ENCODE measurements at regions not wholly inside any gene's neighbourhood (a gene's known extent, or its start where the extent isn't known, plus 50 kb on each side); places are given as distances from the start of the nearest gene placed in this dataset.

DNA sequence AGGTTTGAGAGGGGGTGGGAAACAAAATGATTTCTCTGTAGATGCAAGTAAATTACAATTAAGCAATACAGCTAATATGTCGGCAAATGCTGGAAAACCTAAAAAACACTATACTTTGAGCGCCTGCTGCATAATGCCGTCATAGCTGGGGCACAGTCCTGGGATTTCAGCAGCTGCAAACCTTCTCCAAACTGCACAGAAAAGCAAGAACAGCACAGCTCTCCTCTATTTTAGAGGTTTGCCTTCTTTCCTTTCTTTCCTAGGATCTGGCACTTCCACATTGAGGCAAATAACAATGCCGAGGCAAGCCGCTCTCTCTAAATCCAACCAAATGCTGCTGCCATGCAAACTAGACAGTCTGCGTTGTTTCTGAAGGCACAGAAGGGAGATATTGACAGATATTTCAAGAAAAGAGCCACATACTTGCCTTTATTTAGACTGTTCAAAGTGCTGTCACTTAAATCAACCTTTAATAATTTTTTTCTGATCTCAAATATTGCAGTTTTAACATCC, 287.1 kb upstream of the G2E3 start:
- WGBS (ENCODE audit: extremely low coverage, insufficient coverage, insufficient read length): no CpG with 5 or more reads among the region's 6 CpGs
- Histone ChIP-seq H3K23ac (ENCODE audit: low read length) (no peak overlapping the region), H3K27ac (ENCODE audit: low read depth, low read length) (no peak overlapping the region), H2AK5ac (ENCODE audit: low read length) (no peak overlapping the region), H4K91ac (ENCODE audit: low read depth, low read length) (no peak overlapping the region), H3K4me3 (ENCODE audit: low read depth, low read length) (no peak overlapping the region), H4K8ac (ENCODE audit: low read depth, low read length) (no peak overlapping the region), H2BK5ac (ENCODE audit: low read depth, low read length, poor library complexity) (no peak overlapping the region), H2AFZ (ENCODE audit: insufficient read depth, low read length, poor library complexity) (no peak overlapping the region), H3K4me1 (ENCODE audit: control insufficient read depth in 1 of 2, insufficient read depth in 2 of 2, low read length in 2 of 2) (no peaks in the 10 kb centered on the region), H3K27me3 (ENCODE audit: insufficient read depth, low read length) (no peaks in the 10 kb centered on the region), H3K4me2 (ENCODE audit: low read length) (no peak overlapping the region), H2BK120ac (ENCODE audit: insufficient read depth, low read length, poor library complexity) (no peak overlapping the region), H2BK12ac (ENCODE audit: low read length) (no peak overlapping the region), H4K12ac (ENCODE audit: low read depth, low read length) (no peak overlapping the region), H3K14ac (ENCODE audit: low read length) (no peak overlapping the region), H3K79me2 (ENCODE audit: control insufficient read depth, insufficient read depth, low read length, poor library complexity) (no peaks in the 10 kb centered on the region), H3K18ac (ENCODE audit: low read length) (no peak overlapping the region), H3K4ac (ENCODE audit: low read depth, low read length) (no peak overlapping the region), H3K79me1 (ENCODE audit: low read length) (no peaks in the 10 kb centered on the region), H3K9me3 (ENCODE audit: insufficient read depth, low read depth, low read length) (no peaks in the 10 kb centered on the region), H3K9ac (ENCODE audit: low read length) (no peak overlapping the region), H3K36me3 (ENCODE audit: control insufficient read depth in 1 of 2, insufficient read depth in 2 of 2, low read length in 2 of 2) (no peaks in the 10 kb centered on the region)
- DNase-seq: no peak

DNA sequence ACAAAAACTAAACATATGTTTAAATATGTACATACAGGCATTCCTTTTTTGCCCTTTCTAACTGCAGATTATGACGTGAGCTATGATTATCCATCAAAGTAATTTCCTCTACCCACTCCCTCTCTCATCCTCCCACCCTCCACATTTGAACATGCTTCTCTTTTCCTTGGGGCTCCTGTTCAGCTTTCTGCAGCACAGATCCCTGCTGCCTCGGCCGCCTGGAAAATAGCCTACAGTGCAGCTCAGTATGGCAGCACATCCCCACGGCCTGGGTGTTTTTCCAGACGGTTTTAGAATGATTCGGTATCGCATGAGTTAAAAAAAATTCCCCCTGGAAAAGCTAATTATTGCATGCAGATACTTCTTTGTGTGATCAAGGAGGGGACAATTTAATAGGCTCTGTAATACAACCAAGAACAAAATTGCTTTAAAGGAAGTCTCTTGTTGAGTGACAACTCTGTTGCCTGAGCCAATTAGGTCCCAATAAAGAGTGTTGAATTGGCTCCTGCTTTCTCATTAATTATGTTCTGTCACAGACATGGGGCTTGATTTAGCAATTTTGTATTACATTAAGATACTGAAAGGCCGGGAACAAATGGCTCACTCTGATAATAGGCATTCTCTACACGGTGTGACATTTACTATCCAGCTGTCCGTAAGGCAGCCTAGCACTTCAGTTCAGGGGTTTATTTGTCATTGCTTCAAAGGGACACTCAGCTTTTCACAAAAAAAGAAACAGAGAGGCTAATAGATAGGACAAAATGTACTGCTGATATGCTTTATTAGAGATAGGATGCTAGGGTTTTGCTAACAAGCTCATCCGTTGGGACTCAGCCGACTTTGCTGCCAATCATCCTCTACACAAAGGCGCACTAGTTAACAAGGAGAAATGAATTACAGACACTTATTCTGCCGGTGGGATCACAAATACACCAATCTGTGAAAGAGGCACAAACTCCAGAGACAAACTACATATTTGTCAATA, 285.8 kb upstream of the G2E3 start:
- DNase-seq: no peak
- Histone ChIP-seq H3K9me3 (ENCODE audit: insufficient read depth, low read depth, low read length) (no peaks in the 10 kb centered on the region), H2AK5ac (ENCODE audit: low read length) (no peak overlapping the region), H3K4ac (ENCODE audit: low read depth, low read length) (no peak overlapping the region), H2AFZ (ENCODE audit: insufficient read depth, low read length, poor library complexity) (no peak overlapping the region), H3K27ac (ENCODE audit: low read depth, low read length) (no peak overlapping the region), H3K27me3 (ENCODE audit: insufficient read depth, low read length) (no peaks in the 10 kb centered on the region), H3K9ac (ENCODE audit: low read length) (no peak overlapping the region), H2BK12ac (ENCODE audit: low read length) (no peak overlapping the region), H4K91ac (ENCODE audit: low read depth, low read length) (no peak overlapping the region), H4K12ac (ENCODE audit: low read depth, low read length) (no peak overlapping the region), H2BK5ac (ENCODE audit: low read depth, low read length, poor library complexity) (no peak overlapping the region), H3K79me2 (ENCODE audit: control insufficient read depth, insufficient read depth, low read length, poor library complexity) (no peaks in the 10 kb centered on the region), H3K4me2 (ENCODE audit: low read length) (no peak overlapping the region), H3K23ac (ENCODE audit: low read length) (no peak overlapping the region), H3K4me1 (ENCODE audit: control insufficient read depth in 1 of 2, insufficient read depth in 2 of 2, low read length in 2 of 2) (no peaks in the 10 kb centered on the region), H4K8ac (ENCODE audit: low read depth, low read length) (no peak overlapping the region), H3K18ac (ENCODE audit: low read length) (no peak overlapping the region), H3K79me1 (ENCODE audit: low read length) (no peaks in the 10 kb centered on the region), H3K36me3 (ENCODE audit: control insufficient read depth in 1 of 2, insufficient read depth in 2 of 2, low read length in 2 of 2) (no peaks in the 10 kb centered on the region), H2BK120ac (ENCODE audit: insufficient read depth, low read length, poor library complexity) (no peak overlapping the region), H3K4me3 (ENCODE audit: low read depth, low read length) (no peak overlapping the region), H3K14ac (ENCODE audit: low read length) (no peak overlapping the region)
- no CpG with 5 or more reads among the region's 14 CpGs for WGBS (ENCODE audit: extremely low coverage, insufficient coverage, insufficient read length)

DNA sequence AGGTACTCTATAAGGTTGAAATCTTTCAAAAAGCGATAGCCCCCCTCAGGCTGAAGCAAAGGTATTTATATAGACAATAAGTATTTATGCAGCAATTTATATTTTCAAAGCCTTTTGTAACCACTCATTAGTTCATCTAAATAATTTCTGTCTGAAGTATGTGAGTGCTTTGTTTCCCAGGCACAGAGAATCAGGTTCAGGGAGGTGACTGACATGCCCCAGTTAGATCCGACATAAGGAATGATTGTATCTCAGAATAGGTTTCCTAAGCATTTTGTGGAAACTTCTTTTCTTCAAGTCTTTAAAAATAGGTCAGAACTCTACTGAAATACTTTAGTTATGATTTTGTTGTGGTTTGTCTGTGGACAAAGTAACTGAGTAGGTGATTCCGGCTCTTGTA, 283.4 kb upstream of the G2E3 start:
- no peak overlapping the region for H2AK5ac ChIP-seq (ENCODE audit: low read length)
- no peak for DNase-seq
- H3K4me3 ChIP-seq (ENCODE audit: low read depth, low read length): no peak overlapping the region
- no peaks in the 10 kb centered on the region for H3K27me3 ChIP-seq (ENCODE audit: insufficient read depth, low read length)
- no CpG with 5 or more reads among the region's 3 CpGs for WGBS (ENCODE audit: extremely low coverage, insufficient coverage, insufficient read length)
- no peak overlapping the region for H3K27ac ChIP-seq (ENCODE audit: low read depth, low read length)
- no peaks in the 10 kb centered on the region for H3K36me3 ChIP-seq (ENCODE audit: control insufficient read depth in 1 of 2, insufficient read depth in 2 of 2, low read length in 2 of 2)
- H4K12ac ChIP-seq (ENCODE audit: low read depth, low read length): no peak overlapping the region
- no peaks in the 10 kb centered on the region for H3K4me1 ChIP-seq (ENCODE audit: control insufficient read depth in 1 of 2, insufficient read depth in 2 of 2, low read length in 2 of 2)
- no peaks in the 10 kb centered on the region for H3K79me1 ChIP-seq (ENCODE audit: low read length)
- no peak overlapping the region for H3K9ac ChIP-seq (ENCODE audit: low read length)
- no peak overlapping the region for H3K4ac ChIP-seq (ENCODE audit: low read depth, low read length)
- H4K8ac ChIP-seq (ENCODE audit: low read depth, low read length): no peak overlapping the region
- no peak overlapping the region for H4K91ac ChIP-seq (ENCODE audit: low read depth, low read length)
- H3K18ac ChIP-seq (ENCODE audit: low read length): no peak overlapping the region
- no peak overlapping the region for H3K4me2 ChIP-seq (ENCODE audit: low read length)
- no peak overlapping the region for H2BK5ac ChIP-seq (ENCODE audit: low read depth, low read length, poor library complexity)
- H2BK12ac ChIP-seq (ENCODE audit: low read length): no peak overlapping the region
- no peak overlapping the region for H3K14ac ChIP-seq (ENCODE audit: low read length)
- no peak overlapping the region for H2AFZ ChIP-seq (ENCODE audit: insufficient read depth, low read length, poor library complexity)
- no peaks in the 10 kb centered on the region for H3K79me2 ChIP-seq (ENCODE audit: control insufficient read depth, insufficient read depth, low read length, poor library complexity)
- H3K23ac ChIP-seq (ENCODE audit: low read length): no peak overlapping the region
- no peak overlapping the region for H2BK120ac ChIP-seq (ENCODE audit: insufficient read depth, low read length, poor library complexity)
- H3K9me3 ChIP-seq (ENCODE audit: insufficient read depth, low read depth, low read length): no peaks in the 10 kb centered on the region

DNA sequence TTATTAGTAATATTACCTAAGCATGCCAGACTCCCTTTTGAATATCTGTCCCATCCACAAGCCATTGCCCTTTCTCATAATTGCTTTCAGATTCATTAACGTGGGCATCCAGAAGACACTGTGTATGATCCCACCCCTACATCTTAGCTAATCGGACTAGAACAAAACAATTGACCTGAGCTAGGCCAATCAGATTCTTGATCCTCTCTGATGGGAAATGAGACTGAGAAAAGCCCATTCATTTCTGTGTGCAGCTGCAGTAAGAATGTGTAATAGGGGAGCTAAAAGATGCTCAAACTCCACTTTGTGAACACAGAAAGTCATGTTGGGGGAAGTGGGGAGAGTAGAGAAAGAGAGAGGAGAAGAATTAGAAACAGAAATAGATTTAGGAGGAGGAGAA, 281.7 kb upstream of the G2E3 start:
- Histone ChIP-seq H3K18ac (ENCODE audit: low read length) (no peak overlapping the region), H4K91ac (ENCODE audit: low read depth, low read length) (no peak overlapping the region), H3K4me3 (ENCODE audit: low read depth, low read length) (no peak overlapping the region), H2BK12ac (ENCODE audit: low read length) (no peak overlapping the region), H3K79me2 (ENCODE audit: control insufficient read depth, insufficient read depth, low read length, poor library complexity) (no peaks in the 10 kb centered on the region), H3K79me1 (ENCODE audit: low read length) (no peaks in the 10 kb centered on the region), H2AFZ (ENCODE audit: insufficient read depth, low read length, poor library complexity) (no peak overlapping the region), H3K27me3 (ENCODE audit: insufficient read depth, low read length) (no peaks in the 10 kb centered on the region), H3K4me1 (ENCODE audit: control insufficient read depth in 1 of 2, insufficient read depth in 2 of 2, low read length in 2 of 2) (no peaks in the 10 kb centered on the region), H4K8ac (ENCODE audit: low read depth, low read length) (no peak overlapping the region), H3K36me3 (ENCODE audit: control insufficient read depth in 1 of 2, insufficient read depth in 2 of 2, low read length in 2 of 2) (no peaks in the 10 kb centered on the region), H2BK120ac (ENCODE audit: insufficient read depth, low read length, poor library complexity) (no peak overlapping the region), H3K14ac (ENCODE audit: low read length) (no peak overlapping the region), H3K27ac (ENCODE audit: low read depth, low read length) (no peak overlapping the region), H2AK5ac (ENCODE audit: low read length) (no peak overlapping the region), H4K12ac (ENCODE audit: low read depth, low read length) (no peak overlapping the region), H2BK5ac (ENCODE audit: low read depth, low read length, poor library complexity) (no peak overlapping the region), H3K4ac (ENCODE audit: low read depth, low read length) (no peak overlapping the region), H3K23ac (ENCODE audit: low read length) (no peak overlapping the region), H3K4me2 (ENCODE audit: low read length) (no peak overlapping the region), H3K9ac (ENCODE audit: low read length) (no peak overlapping the region), H3K9me3 (ENCODE audit: insufficient read depth, low read depth, low read length) (no peaks in the 10 kb centered on the region)
- WGBS (ENCODE audit: extremely low coverage, insufficient coverage, insufficient read length): no CpG with 5 or more reads among the region's 2 CpGs
- no peak for DNase-seq
